GM12892 (cell line): ENCODE measurements at regions not wholly inside any gene's neighbourhood (a gene's known extent, or its start where the extent isn't known, plus 50 kb on each side); places are given as distances from the start of the nearest gene placed in this dataset.

Experiments used
- DNase-seq: peaks from one replicate; pipeline ENCODE4 v3.0.0; 2011; ENCODE audit not compliant: insufficient read length
- FAIRE-seq: peaks from 2 replicates; lab custom pipeline; 2011; peaks lifted over from hg19 to GRCh38; lab: Jason Lieb, UNC
- POLR2A ChIP-seq: IDR thresholded peaks from 2 replicates; pipeline ENCODE4 v1.6.1; 2011; ENCODE audit warnings: low read depth, low read length, control low read depth
- POLR2AphosphoS5 ChIP-seq: IDR thresholded peaks from 2 replicates; pipeline ENCODE4 v1.6.1; 2011; ENCODE audit warnings: low read depth, low read length, control low read depth
- TAF1 ChIP-seq: IDR thresholded peaks from 2 replicates; pipeline ENCODE4 v1.6.1; 2011; ENCODE audit warnings: low read depth, mild to moderate bottlenecking, control low read depth, low read length, borderline replicate concordance

- no peak for TF ChIP-seq POLR2AphosphoS5
- TF ChIP-seq POLR2A, result no peak
- TF ChIP-seq TAF1, result no peak
- FAIRE-seq (no peak), DNase-seq (no peak)
Observed at GRCh38 chr1:239545466-239545865, 159.1 kb downstream of the CHRM3 start.

GRCh38 chr1:239547987-239548386 is 161.6 kb downstream of the CHRM3 start:
- no peak for FAIRE-seq
- TF ChIP-seq TAF1, result no peak
- TF ChIP-seq POLR2A, result no peak
- TF ChIP-seq POLR2AphosphoS5, result no peak

GRCh38 chr1:239550178-239550577 is 163.8 kb downstream of the CHRM3 start:
- DNase-seq (no peak), FAIRE-seq (no peak)
- TF ChIP-seq TAF1, result no peak
- no peak for TF ChIP-seq POLR2A
- no peak for TF ChIP-seq POLR2AphosphoS5

More at GRCh38 chr1:239547987-239548386, 161.6 kb downstream of the CHRM3 start:
- no peak for DNase-seq

- FAIRE-seq (no peak), DNase-seq (no peak)
- TF ChIP-seq POLR2A, result no peak
- no peak for TF ChIP-seq TAF1
- TF ChIP-seq POLR2AphosphoS5, result no peak
Observed at GRCh38 chr1:239555350-239555749, 169.0 kb downstream of the CHRM3 start.

- DNase-seq (no peak), FAIRE-seq (no peak)
- TF ChIP-seq POLR2A (no peak), TAF1 (no peak)
Observed at GRCh38 chr1:239558559-239558958, 172.2 kb downstream of the CHRM3 start.

- FAIRE-seq, result no peak
- DNase-seq, result no peak
- TF ChIP-seq POLR2A (no peak), TAF1 (no peak), POLR2AphosphoS5 (no peak)
Observed at GRCh38 chr1:239558991-239559390, 172.6 kb downstream of the CHRM3 start.

- no peak for DNase-seq
- TF ChIP-seq POLR2A (no peak), POLR2AphosphoS5 (no peak), TAF1 (no peak)
- FAIRE-seq, result no peak
Observed at GRCh38 chr1:239560921-239561320, 174.6 kb downstream of the CHRM3 start.

GRCh38 chr1:239562095-239562494 is 175.7 kb downstream of the CHRM3 start:
- FAIRE-seq (no peak), DNase-seq (no peak)
- TF ChIP-seq POLR2AphosphoS5, result no peak
- no peak for TF ChIP-seq TAF1
- no peak for TF ChIP-seq POLR2A

- DNase-seq (no peak), FAIRE-seq (no peak)
- no peak for TF ChIP-seq POLR2A
- no peak for TF ChIP-seq TAF1
- no peak for TF ChIP-seq POLR2AphosphoS5
Observed at GRCh38 chr1:239563681-239564080, 177.3 kb downstream of the CHRM3 start.

GRCh38 chr1:239566074-239566473 is 179.7 kb downstream of the CHRM3 start:
- DNase-seq (no peak), FAIRE-seq (no peak)

GRCh38 chr1:239570878-239571277 is 184.5 kb downstream of the CHRM3 start:
- TF ChIP-seq POLR2A, result no peak
- TF ChIP-seq POLR2AphosphoS5, result no peak
- TF ChIP-seq TAF1, result no peak
- no peak for FAIRE-seq

More at GRCh38 chr1:239566074-239566473, 179.7 kb downstream of the CHRM3 start:
- TF ChIP-seq TAF1 (no peak), POLR2A (no peak), POLR2AphosphoS5 (no peak)

GRCh38 chr1:239572183-239572582 is 185.8 kb downstream of the CHRM3 start:
- no peak for FAIRE-seq
- TF ChIP-seq POLR2AphosphoS5, result no peak
- no peak for DNase-seq

More at GRCh38 chr1:239570878-239571277, 184.5 kb downstream of the CHRM3 start:
- no peak for DNase-seq

GRCh38 chr1:239574112-239574511 is 187.7 kb downstream of the CHRM3 start:
- FAIRE-seq, result no peak

More at GRCh38 chr1:239574112-239574511, 187.7 kb downstream of the CHRM3 start:
- no peak for TF ChIP-seq POLR2AphosphoS5
- no peak for TF ChIP-seq POLR2A
- no peak for TF ChIP-seq TAF1
- no peak for DNase-seq
